CD14-positive monocyte (primary cell): ENCODE measurements at regions not wholly inside any gene's neighbourhood (a gene's known extent, or its start where the extent isn't known, plus 50 kb on each side); places are given as distances from the start of the nearest gene placed in this dataset.

Experiments used
- DNase-seq, 3 donors: peaks; one replicate each; pipeline ENCODE4 v3.0.0-alpha.2; 2011 to 2022
- H2AFZ ChIP-seq: 2 replicates; pipeline ENCODE4 v1.6.0; 2012; ENCODE audit warnings: mild to moderate bottlenecking, low read depth, low read length, inconsistent platforms; ENCODE audit not compliant: insufficient read depth, poor library complexity, severe bottlenecking
- H3K27ac ChIP-seq, 2 donors: 1 replicate in 1 of 2; 2 replicates in 1 of 2; pipeline ENCODE4 v1.5.1; 2012 to 2013; ENCODE audit warnings: low read length in 2 of 2, control low read depth in 1 of 2, inconsistent platforms in 1 of 2, low read depth in 1 of 2, mild to moderate bottlenecking in 1 of 2
- H3K27me3 ChIP-seq, 2 donors: one replicate each; pipeline versions ENCODE4 v1.6.0 to v1.6.1; 2011 to 2013; ENCODE audit warnings: low read length in 2 of 2; ENCODE audit not compliant: control insufficient read depth in 2 of 2, insufficient read depth in 2 of 2
- H3K36me3 ChIP-seq, 2 donors: replicated peaks in 1 of 2; 1 replicate in 1 of 2; 2 replicates in 1 of 2; pipeline versions ENCODE4 v1.5.1 to v1.6.1; 2012 to 2013; ENCODE audit warnings: low read length in 2 of 2, control low read depth in 1 of 2, inconsistent platforms in 1 of 2, mild to moderate bottlenecking in 1 of 2; ENCODE audit not compliant: insufficient read depth in 2 of 2, control insufficient read depth in 1 of 2
- H3K4me1 ChIP-seq, 2 donors: 1 replicate in 1 of 2; 2 replicates in 1 of 2; pipeline versions ENCODE4 v1.5.1 to v1.6.1; 2012 to 2013; ENCODE audit warnings: low read length in 2 of 2, control low read depth in 1 of 2, inconsistent platforms in 1 of 2, mild to moderate bottlenecking in 1 of 2, moderate library complexity in 1 of 2; ENCODE audit not compliant: insufficient read depth in 2 of 2, control insufficient read depth in 1 of 2
- H3K4me2 ChIP-seq: replicated peaks from 2 replicates; pipeline ENCODE3; 2012; ENCODE audit warnings: low read length, moderate library complexity, mild to moderate bottlenecking; ENCODE audit not compliant: poor library complexity, severe bottlenecking; ENCODE audit errors: extremely low read depth
- H3K4me3 ChIP-seq, 3 experiments: fragments of 200-600 bp in 1 of 3; sonication (generic) in 1 of 3; replicated peaks in 1 of 3; 1 replicate in 2 of 3; 2 replicates in 1 of 3; pipeline ENCODE4 v1.5.1; 2011 to 2013; ENCODE audit warnings: low read length in 3 of 3, mild to moderate bottlenecking in 3 of 3, control low read depth in 2 of 3, low read depth in 2 of 3, inconsistent platforms in 1 of 3, moderate library complexity in 1 of 3
- H3K79me2 ChIP-seq: 2 replicates; pipeline ENCODE4 v1.6.0; 2012; ENCODE audit warnings: mild to moderate bottlenecking, control low read depth, inconsistent platforms, low read length, moderate library complexity; ENCODE audit not compliant: insufficient read depth
- H3K9ac ChIP-seq: 2 replicates; pipeline ENCODE4 v1.6.0; 2017; ENCODE audit warnings: low read length, mild to moderate bottlenecking; ENCODE audit not compliant: insufficient read depth, poor library complexity, severe bottlenecking
- H3K9me3 ChIP-seq, 2 donors: replicated peaks in 1 of 2; 1 replicate in 1 of 2; 2 replicates in 1 of 2; pipeline versions ENCODE4 v1.5.1 to v1.6.1; 2012 to 2013; ENCODE audit warnings: low read length in 2 of 2, control low read depth in 1 of 2; ENCODE audit not compliant: control insufficient read depth in 1 of 2, insufficient read depth in 1 of 2
- H4K20me1 ChIP-seq: 2 replicates; pipeline ENCODE4 v1.6.0; 2012; ENCODE audit warnings: mild to moderate bottlenecking, low read length, control low read depth, moderate library complexity; ENCODE audit not compliant: insufficient read depth
- H3K27ac Mint-ChIP-seq, 7 donors: one replicate each; pipeline ENCODE4 v1.8.0; 2020; ENCODE audit warnings: mild to moderate bottlenecking in 7 of 7, mixed read lengths in 7 of 7, moderate library complexity in 6 of 7, inconsistent platforms in 2 of 7
- H3K27me3 Mint-ChIP-seq, 3 donors: one replicate each; pipeline ENCODE4 v1.8.0; 2021 to 2022; ENCODE audit warnings: low read depth in 3 of 3, mild to moderate bottlenecking in 3 of 3, mixed read lengths in 3 of 3, moderate library complexity in 3 of 3, inconsistent platforms in 1 of 3
- H3K36me3 Mint-ChIP-seq, 2 donors: one replicate each; pipeline ENCODE4 v1.8.0; 2020; ENCODE audit warnings: mixed read lengths in 2 of 2, inconsistent platforms in 1 of 2, mild to moderate bottlenecking in 1 of 2
- H3K4me1 Mint-ChIP-seq: one replicate; pipeline ENCODE4 v1.8.0; 2020; ENCODE audit warnings: mild to moderate bottlenecking, mixed read lengths
- H3K4me3 Mint-ChIP-seq, 2 donors: one replicate each; pipeline ENCODE4 v1.8.0; 2020; ENCODE audit warnings: mild to moderate bottlenecking in 2 of 2, mixed read lengths in 2 of 2, moderate library complexity in 1 of 2
- H3K9me3 Mint-ChIP-seq, 7 donors: one replicate each; pipeline ENCODE4 v1.8.0; 2020 to 2022; ENCODE audit warnings: mixed read lengths in 7 of 7, mild to moderate bottlenecking in 6 of 7, moderate library complexity in 6 of 7, inconsistent platforms in 2 of 7
- WGBS: methylation state at CpG from one replicate; pipeline ENCODE4 v1.1.5; 2013; ENCODE audit warnings: missing lambda C conversion rate; ENCODE audit not compliant: insufficient coverage; 5-methylcytosine and 5-hydroxymethylcytosine counted together
- intact Hi-C, 2 donors: fragments of 100-400 bp; cut with micrococcal nuclease; formaldehyde crosslinking; loops; one replicate each; pipeline versions ENCODE4 v1.15.0 to v1.15.1; 2023
- TF ChIP-seq, protein P1 (sequence below): fragments of 200-600 bp; IDR thresholded peaks from one replicate; pipeline ENCODE4 v1.8.0; 2022; ENCODE audit warnings: antibody characterized with exemption, mild to moderate bottlenecking

- no peak for DNase-seq
- Histone ChIP-seq H3K79me2 (no peaks in the 10 kb centered on the region), H3K36me3 (no peaks in the 10 kb centered on the region), H3K9me3 (peaks cover 0 to 3% of the 10 kb centered on the region in 2 donors), H3K27ac (no peak overlapping the region), H4K20me1 (no peaks in the 10 kb centered on the region), H2AFZ (no peak overlapping the region), H3K4me3 (no peak overlapping the region), H3K27me3 (no peaks in the 10 kb centered on the region), H3K4me1 (no peaks in the 10 kb centered on the region), H3K4me2 (no peak overlapping the region), H3K9ac (no peak overlapping the region)
- no CpG with 5 or more reads among the region's 6 CpGs for WGBS
- Mint-ChIP-seq H3K36me3 (no peaks in the 10 kb centered on the region), H3K4me1 (no peaks in the 10 kb centered on the region), H3K27ac (no peak overlapping the region), H3K27me3 (peaks cover 0 to 5% (median 1%) of the 10 kb centered on the region in 3 donors), H3K9me3 (peaks cover 0 to 7% (median 2%) of the 10 kb centered on the region in 7 donors), H3K4me3 (no peak overlapping the region)
- intact Hi-C loops: no loop called here
- TF ChIP-seq, protein P1, sequence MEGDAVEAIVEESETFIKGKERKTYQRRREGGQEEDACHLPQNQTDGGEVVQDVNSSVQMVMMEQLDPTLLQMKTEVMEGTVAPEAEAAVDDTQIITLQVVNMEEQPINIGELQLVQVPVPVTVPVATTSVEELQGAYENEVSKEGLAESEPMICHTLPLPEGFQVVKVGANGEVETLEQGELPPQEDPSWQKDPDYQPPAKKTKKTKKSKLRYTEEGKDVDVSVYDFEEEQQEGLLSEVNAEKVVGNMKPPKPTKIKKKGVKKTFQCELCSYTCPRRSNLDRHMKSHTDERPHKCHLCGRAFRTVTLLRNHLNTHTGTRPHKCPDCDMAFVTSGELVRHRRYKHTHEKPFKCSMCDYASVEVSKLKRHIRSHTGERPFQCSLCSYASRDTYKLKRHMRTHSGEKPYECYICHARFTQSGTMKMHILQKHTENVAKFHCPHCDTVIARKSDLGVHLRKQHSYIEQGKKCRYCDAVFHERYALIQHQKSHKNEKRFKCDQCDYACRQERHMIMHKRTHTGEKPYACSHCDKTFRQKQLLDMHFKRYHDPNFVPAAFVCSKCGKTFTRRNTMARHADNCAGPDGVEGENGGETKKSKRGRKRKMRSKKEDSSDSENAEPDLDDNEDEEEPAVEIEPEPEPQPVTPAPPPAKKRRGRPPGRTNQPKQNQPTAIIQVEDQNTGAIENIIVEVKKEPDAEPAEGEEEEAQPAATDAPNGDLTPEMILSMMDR: no peak
These were observed 826.5 kb downstream of the UQCRFS1 start for GRCh38 chr19:28386470-28386869.

GRCh38 chr19:28386066-28386465 is 826.9 kb downstream of the UQCRFS1 start:
- H3K27ac ChIP-seq: no peak overlapping the region
- intact Hi-C loops: no loop called here
- no peaks in the 10 kb centered on the region for H3K36me3 ChIP-seq
- no peak overlapping the region for H3K9ac ChIP-seq
- no peaks in the 10 kb centered on the region for H3K4me1 Mint-ChIP-seq
- TF ChIP-seq, protein P1: no peak
- no peak overlapping the region for H3K4me3 ChIP-seq
- no peaks in the 10 kb centered on the region for H3K79me2 ChIP-seq
- peaks cover 0 to 5% (median 1%) of the 10 kb centered on the region in 3 donors for H3K27me3 Mint-ChIP-seq
- H3K9me3 Mint-ChIP-seq: peaks cover 0 to 7% (median 2%) of the 10 kb centered on the region in 7 donors
- H3K36me3 Mint-ChIP-seq: no peaks in the 10 kb centered on the region
- no peak overlapping the region for H3K27ac Mint-ChIP-seq
- H3K4me2 ChIP-seq: no peak overlapping the region
- H2AFZ ChIP-seq: no peak overlapping the region
- H3K4me3 Mint-ChIP-seq: no peak overlapping the region
- no peak for DNase-seq
- WGBS: 83% methylated on average over 1 of the region's 3 CpGs
- no peaks in the 10 kb centered on the region for H4K20me1 ChIP-seq
- no peaks in the 10 kb centered on the region for H3K4me1 ChIP-seq
- H3K27me3 ChIP-seq: no peaks in the 10 kb centered on the region
- H3K9me3 ChIP-seq: peaks cover 0 to 3% of the 10 kb centered on the region in 2 donors
